HG02610 (cell line): ENCODE measurements at regions not wholly inside any gene's neighbourhood (a gene's known extent, or its start where the extent isn't known, plus 50 kb on each side); places are given as distances from the start of the nearest gene placed in this dataset.

Source experiments
- ATAC-seq: cut with Tn5 transposase; IDR thresholded peaks from one replicate; pipeline ENCODE4 v1.9.1; 2021; ENCODE audit warnings: mild to moderate bottlenecking, moderate library complexity; ENCODE audit not compliant: unreplicated experiment

GRCh38 chr2:515441-516127 is 161.6 kb downstream of the TMEM18 start:
- ATAC-seq = no peak

GRCh38 chr2:513981-514706 is 163.1 kb downstream of the TMEM18 start:
- ATAC-seq = no peak

GRCh38 chr2:510839-511238 is 166.4 kb downstream of the TMEM18 start:
- ATAC-seq = no peak

GRCh38 chr2:509888-510287 is 167.3 kb downstream of the TMEM18 start:
- no peak for ATAC-seq

- no peak for ATAC-seq
These were observed 169.1 kb downstream of the TMEM18 start for GRCh38 chr2:508121-508520.

GRCh38 chr2:506866-507265 is 170.3 kb downstream of the TMEM18 start:
- ATAC-seq = no peak

GRCh38 chr2:506451-506850 is 170.8 kb downstream of the TMEM18 start:
- no peak for ATAC-seq

GRCh38 chr2:505941-506340 is 171.3 kb downstream of the TMEM18 start:
- no peak for ATAC-seq

- no peak for ATAC-seq
These were observed 173.8 kb downstream of the TMEM18 start for GRCh38 chr2:503288-503999.

GRCh38 chr2:502831-503230 is 174.4 kb downstream of the TMEM18 start:
- ATAC-seq = no peak

- no peak for ATAC-seq
These were observed 175.5 kb downstream of the TMEM18 start for GRCh38 chr2:501667-502066.

- ATAC-seq = no peak
These were observed 176.1 kb downstream of the TMEM18 start for GRCh38 chr2:501130-501529.

- ATAC-seq = no peak
These were observed 177.5 kb downstream of the TMEM18 start for GRCh38 chr2:499726-500125.

- ATAC-seq = no peak
These were observed 178.6 kb downstream of the TMEM18 start for GRCh38 chr2:498493-499178.

GRCh38 chr2:497770-498492 is 179.3 kb downstream of the TMEM18 start:
- ATAC-seq = no peak

GRCh38 chr2:496729-497128 is 180.5 kb downstream of the TMEM18 start:
- no peak for ATAC-seq

- ATAC-seq = no peak
These were observed 181.4 kb downstream of the TMEM18 start for GRCh38 chr2:495745-496275.

- ATAC-seq = no peak
These were observed 182.4 kb downstream of the TMEM18 start for GRCh38 chr2:494853-495252.

- no peak for ATAC-seq
These were observed 184.0 kb downstream of the TMEM18 start for GRCh38 chr2:493228-493627.

GRCh38 chr2:492178-492577 is 185.0 kb downstream of the TMEM18 start:
- ATAC-seq = no peak
